GM12873 (cell line): ENCODE measurements at regions not wholly inside any gene's neighbourhood (a gene's known extent, or its start where the extent isn't known, plus 50 kb on each side); places are given as distances from the start of the nearest gene placed in this dataset.

Source experiments
- CTCF ChIP-seq: IDR thresholded peaks from 2 replicates; pipeline ENCODE4 v1.5.1; 2012; ENCODE audit warnings: low read depth, mild to moderate bottlenecking, moderate library complexity, low read length, control low read depth; ENCODE audit not compliant: insufficient read depth; ENCODE audit errors: missing control alignments

- TF ChIP-seq CTCF, result no peak
Measured at GRCh38 chr9:1151691-1152090, 101.5 kb downstream of the DMRT2 start.

GRCh38 chr9:1152171-1152570 lies 102.0 kb downstream of the DMRT2 start:
- no peak for TF ChIP-seq CTCF

- TF ChIP-seq CTCF, result no peak
Measured at GRCh38 chr9:1154739-1155138, 104.6 kb downstream of the DMRT2 start.

- TF ChIP-seq CTCF, result no peak
Measured at GRCh38 chr9:1155602-1156001, 105.4 kb downstream of the DMRT2 start.

GRCh38 chr9:1156794-1157550 lies 106.8 kb downstream of the DMRT2 start:
- TF ChIP-seq CTCF, result no peak

GRCh38 chr9:1157836-1158235 lies 107.7 kb downstream of the DMRT2 start:
- no peak for TF ChIP-seq CTCF

GRCh38 chr9:1170918-1171317 lies 120.8 kb downstream of the DMRT2 start:
- TF ChIP-seq CTCF, result no peak

GRCh38 chr9:1171546-1171945 lies 121.4 kb downstream of the DMRT2 start:
- no peak for TF ChIP-seq CTCF
